ENCODE measurements at regions not wholly inside any gene's neighbourhood (a gene's known extent, or its start where the extent isn't known, plus 50 kb on each side); places are given as distances from the start of the nearest gene placed in this dataset.

DNA sequence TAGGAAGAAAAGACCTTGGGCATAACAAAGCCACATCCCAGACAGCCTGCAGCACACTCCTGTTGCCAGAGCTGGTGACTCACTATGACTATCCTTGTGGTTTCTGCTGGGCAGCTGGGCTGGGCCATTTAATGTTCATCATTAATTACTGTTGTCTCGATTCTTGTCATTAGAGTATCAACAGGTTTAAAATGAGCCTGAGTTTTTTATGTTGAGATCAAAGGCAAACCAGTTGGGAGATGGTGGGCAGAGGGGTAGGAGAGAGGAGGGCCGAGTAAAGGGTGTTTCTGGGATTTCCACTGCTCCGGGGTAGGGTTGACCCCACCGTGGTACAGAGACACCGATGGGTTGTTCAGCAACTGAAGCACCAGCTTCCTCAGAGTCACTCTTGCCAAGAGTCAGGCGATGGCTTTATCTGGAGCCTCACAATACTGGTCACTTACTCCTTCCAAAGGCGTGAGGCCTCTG, 128.7 kb upstream of the LYZL1 start:
- TF ChIP-seq, protein P1, sequence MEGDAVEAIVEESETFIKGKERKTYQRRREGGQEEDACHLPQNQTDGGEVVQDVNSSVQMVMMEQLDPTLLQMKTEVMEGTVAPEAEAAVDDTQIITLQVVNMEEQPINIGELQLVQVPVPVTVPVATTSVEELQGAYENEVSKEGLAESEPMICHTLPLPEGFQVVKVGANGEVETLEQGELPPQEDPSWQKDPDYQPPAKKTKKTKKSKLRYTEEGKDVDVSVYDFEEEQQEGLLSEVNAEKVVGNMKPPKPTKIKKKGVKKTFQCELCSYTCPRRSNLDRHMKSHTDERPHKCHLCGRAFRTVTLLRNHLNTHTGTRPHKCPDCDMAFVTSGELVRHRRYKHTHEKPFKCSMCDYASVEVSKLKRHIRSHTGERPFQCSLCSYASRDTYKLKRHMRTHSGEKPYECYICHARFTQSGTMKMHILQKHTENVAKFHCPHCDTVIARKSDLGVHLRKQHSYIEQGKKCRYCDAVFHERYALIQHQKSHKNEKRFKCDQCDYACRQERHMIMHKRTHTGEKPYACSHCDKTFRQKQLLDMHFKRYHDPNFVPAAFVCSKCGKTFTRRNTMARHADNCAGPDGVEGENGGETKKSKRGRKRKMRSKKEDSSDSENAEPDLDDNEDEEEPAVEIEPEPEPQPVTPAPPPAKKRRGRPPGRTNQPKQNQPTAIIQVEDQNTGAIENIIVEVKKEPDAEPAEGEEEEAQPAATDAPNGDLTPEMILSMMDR (IDR thresholded peaks at IDR 0.05): no peak
- no peaks in the 10 kb centered on the region for H3K27me3 ChIP-seq (ENCODE audit: control insufficient read depth, insufficient read depth, low read length)
- H3K4me3 ChIP-seq (ENCODE audit: low read depth, low read length): no peak overlapping the region
- H3K9ac ChIP-seq: no peak overlapping the region
- H3K79me2 ChIP-seq: no peaks in the 10 kb centered on the region
- H3K4me2 ChIP-seq (ENCODE audit: low read length): no peak overlapping the region
- H3K9me3 ChIP-seq (ENCODE audit: control insufficient read depth, low read length): no peaks in the 10 kb centered on the region
- no peak overlapping the region for H2AFZ ChIP-seq
- H3K36me3 ChIP-seq (ENCODE audit: control insufficient read depth, insufficient read depth, low read length): no peaks in the 10 kb centered on the region
- H3K4me1 ChIP-seq: no peaks in the 10 kb centered on the region
- H3K27ac ChIP-seq: no peak overlapping the region

DNA sequence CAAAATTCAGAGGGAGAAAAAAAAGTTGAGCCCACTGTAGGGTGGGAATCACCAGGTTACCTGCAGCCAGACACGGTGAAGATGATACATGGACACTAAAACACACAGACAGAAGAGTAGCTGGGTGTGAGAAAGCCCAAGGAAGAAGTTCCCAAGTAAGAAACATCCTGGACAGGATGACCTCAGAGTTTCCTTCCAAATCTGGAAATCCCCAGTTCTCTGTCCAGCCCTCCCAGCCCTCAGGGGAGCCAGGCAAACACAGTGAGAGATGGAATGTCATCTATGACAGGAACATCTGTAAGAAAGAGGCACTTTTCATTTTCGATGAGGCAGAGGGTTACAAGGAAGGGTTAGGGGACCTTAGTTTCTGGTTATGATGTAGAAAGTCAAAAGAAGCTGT, 125.1 kb upstream of the LYZL1 start:
- no peak overlapping the region for H2AFZ ChIP-seq
- no peak overlapping the region for H3K9ac ChIP-seq
- H3K4me1 ChIP-seq: no peaks in the 10 kb centered on the region
- H3K9me3 ChIP-seq (ENCODE audit: control insufficient read depth, low read length): no peaks in the 10 kb centered on the region
- no peak overlapping the region for H3K4me2 ChIP-seq (ENCODE audit: low read length)
- H3K36me3 ChIP-seq (ENCODE audit: control insufficient read depth, insufficient read depth, low read length): no peaks in the 10 kb centered on the region
- H3K79me2 ChIP-seq: no peaks in the 10 kb centered on the region
- no peak overlapping the region for H3K27ac ChIP-seq
- TF ChIP-seq, protein P1 (IDR thresholded peaks at IDR 0.05): no peak
- no peaks in the 10 kb centered on the region for H3K27me3 ChIP-seq (ENCODE audit: control insufficient read depth, insufficient read depth, low read length)
- no peak overlapping the region for H3K4me3 ChIP-seq (ENCODE audit: low read depth, low read length)

DNA sequence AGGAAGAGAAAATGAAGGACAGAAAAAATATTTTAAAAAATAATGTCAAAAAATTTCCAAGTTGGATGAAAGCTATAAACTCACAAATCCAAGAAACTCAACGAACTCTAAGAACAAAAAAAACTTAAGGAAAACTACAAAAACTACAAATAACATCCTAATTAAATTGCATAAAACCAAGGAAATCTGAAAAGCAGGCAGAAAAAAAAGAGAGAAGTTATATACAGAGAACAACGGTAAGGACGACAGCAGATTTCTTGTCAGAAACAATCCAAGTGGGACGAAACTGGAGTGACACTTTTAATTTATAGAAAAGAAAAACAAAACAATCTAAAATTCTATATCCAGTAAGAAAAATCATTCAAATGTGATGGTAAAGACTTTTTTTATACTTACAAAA, 122.2 kb upstream of the LYZL1 start:
- no peak overlapping the region for H3K9ac ChIP-seq
- H3K4me2 ChIP-seq (ENCODE audit: low read length): no peak overlapping the region
- no peaks in the 10 kb centered on the region for H3K4me1 ChIP-seq
- no peak overlapping the region for H2AFZ ChIP-seq
- TF ChIP-seq, protein P1 (IDR thresholded peaks at IDR 0.05): no peak
- no peaks in the 10 kb centered on the region for H3K79me2 ChIP-seq
- H3K27me3 ChIP-seq (ENCODE audit: control insufficient read depth, insufficient read depth, low read length): no peaks in the 10 kb centered on the region
- no peaks in the 10 kb centered on the region for H3K9me3 ChIP-seq (ENCODE audit: control insufficient read depth, low read length)
- no peaks in the 10 kb centered on the region for H3K36me3 ChIP-seq (ENCODE audit: control insufficient read depth, insufficient read depth, low read length)
- no peak overlapping the region for H3K27ac ChIP-seq
- no peak overlapping the region for H3K4me3 ChIP-seq (ENCODE audit: low read depth, low read length)

DNA sequence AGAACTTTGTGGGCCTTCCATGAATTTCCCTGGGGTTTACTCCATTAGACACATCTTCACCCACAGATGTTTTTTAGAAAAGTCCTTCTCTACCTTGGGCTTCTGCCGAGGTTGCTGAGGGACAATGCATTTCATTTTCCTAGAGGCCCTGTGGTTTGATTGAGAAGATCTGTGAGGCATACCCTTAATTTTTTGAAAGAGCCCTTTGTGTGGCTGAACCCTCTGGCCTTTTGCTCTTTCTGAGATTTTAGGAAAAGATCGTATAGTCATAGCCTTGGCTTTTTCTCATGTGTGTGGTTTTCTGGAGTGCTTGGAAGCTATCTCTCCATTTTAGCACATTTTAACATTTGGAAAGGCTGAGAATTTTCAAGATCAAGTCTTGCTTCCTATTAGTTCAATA, 119.8 kb upstream of the LYZL1 start:
- Histone ChIP-seq H3K4me2 (ENCODE audit: low read length) (no peak overlapping the region), H2AFZ (no peak overlapping the region), H3K9ac (no peak overlapping the region), H3K36me3 (ENCODE audit: control insufficient read depth, insufficient read depth, low read length) (no peaks in the 10 kb centered on the region), H3K27me3 (ENCODE audit: control insufficient read depth, insufficient read depth, low read length) (no peaks in the 10 kb centered on the region), H3K9me3 (ENCODE audit: control insufficient read depth, low read length) (no peaks in the 10 kb centered on the region), H3K4me1 (no peaks in the 10 kb centered on the region), H3K27ac (no peak overlapping the region), H3K4me3 (ENCODE audit: low read depth, low read length) (no peak overlapping the region), H3K79me2 (no peaks in the 10 kb centered on the region)
- TF ChIP-seq, protein P1 (IDR thresholded peaks at IDR 0.05): no peak

DNA sequence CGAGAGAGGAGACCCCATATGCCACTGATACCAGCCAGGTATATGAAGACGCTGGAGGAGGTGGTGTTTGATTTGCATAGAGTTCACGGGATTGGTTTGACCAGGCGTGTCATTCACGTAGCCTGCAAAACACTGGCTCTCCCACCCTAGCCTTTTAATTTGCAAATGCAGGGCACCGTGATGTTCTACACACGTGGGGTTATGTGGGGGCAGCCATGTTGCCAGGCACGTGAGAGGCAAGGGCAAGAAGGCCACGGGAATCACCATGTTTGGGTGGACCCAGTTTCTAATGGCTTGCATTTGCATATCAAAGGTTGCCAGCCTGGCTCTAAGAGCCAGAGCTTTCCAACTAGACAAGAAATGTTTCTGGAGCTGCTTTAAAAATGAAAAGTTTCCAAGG, 117.2 kb upstream of the LYZL1 start:
- Histone ChIP-seq H3K36me3 (ENCODE audit: control insufficient read depth, insufficient read depth, low read length) (no peaks in the 10 kb centered on the region), H3K27ac (no peak overlapping the region), H3K79me2 (no peaks in the 10 kb centered on the region), H3K4me1 (no peaks in the 10 kb centered on the region), H3K4me2 (ENCODE audit: low read length) (no peak overlapping the region), H2AFZ (no peak overlapping the region), H3K9me3 (ENCODE audit: control insufficient read depth, low read length) (no peaks in the 10 kb centered on the region), H3K27me3 (ENCODE audit: control insufficient read depth, insufficient read depth, low read length) (no peaks in the 10 kb centered on the region), H3K9ac (no peak overlapping the region), H3K4me3 (ENCODE audit: low read depth, low read length) (no peak overlapping the region)
- TF ChIP-seq, protein P1 (IDR thresholded peaks at IDR 0.05): no peak
